ENCODE measurements at regions not wholly inside any gene's neighbourhood (a gene's known extent, or its start where the extent isn't known, plus 50 kb on each side); places are given as distances from the start of the nearest gene placed in this dataset.

GRCh38 chr4:163988865-163989264, 494.4 kb downstream of the TMA16 start:
- DNase-seq (ENCODE audit: low spot score), result no peak
- no peak for TF ChIP-seq CTCF (IDR thresholded peaks at IDR 0.05)
- ATAC-seq (ENCODE audit: low FRiP score), result no peak

GRCh38 chr4:163991298-163991865, 496.9 kb downstream of the TMA16 start:
- no peak for DNase-seq (ENCODE audit: low spot score)
- no peak for ATAC-seq (ENCODE audit: low FRiP score)
- TF ChIP-seq CTCF (IDR thresholded peaks at IDR 0.05), result no peak

GRCh38 chr4:164009435-164009834, 514.9 kb downstream of the TMA16 start:
- TF ChIP-seq CTCF (IDR thresholded peaks at IDR 0.05), result no peak
- no peak for ATAC-seq (ENCODE audit: low FRiP score)
- no peak for DNase-seq (ENCODE audit: low spot score)

GRCh38 chr4:164011791-164012190, 517.3 kb downstream of the TMA16 start:
- no peak for TF ChIP-seq CTCF (IDR thresholded peaks at IDR 0.05)
- DNase-seq (ENCODE audit: low spot score) (no peak), ATAC-seq (ENCODE audit: low FRiP score) (no peak)

GRCh38 chr4:164012396-164013027, 518.0 kb downstream of the TMA16 start:
- ATAC-seq (ENCODE audit: low FRiP score) (no peak), DNase-seq (ENCODE audit: low spot score) (no peak)
- no peak for TF ChIP-seq CTCF (IDR thresholded peaks at IDR 0.05)

GRCh38 chr4:164021947-164022346, 527.5 kb downstream of the TMA16 start:
- no peak for TF ChIP-seq CTCF (IDR thresholded peaks at IDR 0.05)
- ATAC-seq (ENCODE audit: low FRiP score) (no peak), DNase-seq (ENCODE audit: low spot score) (no peak)

GRCh38 chr4:164023214-164023613, 528.7 kb downstream of the TMA16 start:
- DNase-seq (ENCODE audit: low spot score) (no peak), ATAC-seq (ENCODE audit: low FRiP score) (no peak)
- TF ChIP-seq CTCF (IDR thresholded peaks at IDR 0.05), result no peak

Data from omental fat pad (tissue), 3 donors.